ENCODE measurements at regions not wholly inside any gene's neighbourhood (a gene's known extent, or its start where the extent isn't known, plus 50 kb on each side); places are given as distances from the start of the nearest gene placed in this dataset.

DNA sequence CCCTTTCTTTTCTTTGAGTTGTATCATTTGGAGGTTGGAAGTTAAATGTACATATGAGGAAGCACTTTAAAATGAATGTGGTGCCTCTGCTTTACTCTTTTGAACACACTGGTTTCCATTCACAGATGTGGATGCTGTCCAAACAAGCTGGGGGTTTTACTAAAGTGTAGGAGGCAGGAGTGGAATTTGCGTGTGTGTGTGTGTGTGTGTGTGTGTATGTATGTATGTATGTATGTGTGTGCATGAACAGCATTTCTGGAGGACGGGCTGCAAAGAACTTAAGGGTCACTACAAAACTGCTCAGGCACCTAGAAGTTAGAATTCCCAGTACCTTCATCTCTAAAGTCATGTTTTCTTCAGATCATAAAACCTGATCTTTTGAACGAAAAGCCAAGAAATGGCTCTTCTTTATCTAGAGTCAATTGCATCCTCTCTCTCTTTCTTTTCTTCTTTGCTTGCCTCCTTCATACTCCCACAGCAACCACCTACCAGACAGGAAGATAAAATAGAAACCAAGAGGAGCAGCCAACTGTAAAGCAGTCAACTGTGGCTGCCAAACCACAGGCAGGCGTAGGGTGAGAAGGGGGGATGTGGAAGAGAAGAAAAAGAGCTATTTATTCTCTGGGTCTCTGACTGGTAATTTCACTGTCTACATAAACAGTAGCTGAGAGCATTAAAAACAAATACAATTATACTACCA is 177.0 kb upstream of the RASGEF1B start:
- no peak overlapping the region for H3K27ac ChIP-seq (ENCODE audit: low read depth in 1 of 2, low read length in 2 of 2)
- no peaks in the 10 kb centered on the region for H3K36me3 ChIP-seq (ENCODE audit: control insufficient read depth in 1 of 2, insufficient read depth in 2 of 2, low read length in 1 of 2)
- no peak for DNase-seq
- no peaks in the 10 kb centered on the region for H3K27me3 ChIP-seq (ENCODE audit: control insufficient read depth in 1 of 2, insufficient read depth in 2 of 2, low read length in 1 of 2)
- no peak for ATAC-seq (ENCODE audit: low FRiP score)
- 51 to 56% methylated on average over 4 of the region's 4 CpGs for whole genome bisulfite sequencing, 2 donors
- no peak overlapping the region for H3K4me3 ChIP-seq (ENCODE audit: low read length in 2 of 2)
- H3K4me1 ChIP-seq (ENCODE audit: control insufficient read depth in 1 of 2, insufficient read depth in 2 of 2, low read length in 2 of 2) = no peaks in the 10 kb centered on the region
- intact Hi-C loops (cut with DNase I) = no loop called here
- no peaks in the 10 kb centered on the region for H3K9me3 ChIP-seq (ENCODE audit: control insufficient read depth, low read length)

DNA sequence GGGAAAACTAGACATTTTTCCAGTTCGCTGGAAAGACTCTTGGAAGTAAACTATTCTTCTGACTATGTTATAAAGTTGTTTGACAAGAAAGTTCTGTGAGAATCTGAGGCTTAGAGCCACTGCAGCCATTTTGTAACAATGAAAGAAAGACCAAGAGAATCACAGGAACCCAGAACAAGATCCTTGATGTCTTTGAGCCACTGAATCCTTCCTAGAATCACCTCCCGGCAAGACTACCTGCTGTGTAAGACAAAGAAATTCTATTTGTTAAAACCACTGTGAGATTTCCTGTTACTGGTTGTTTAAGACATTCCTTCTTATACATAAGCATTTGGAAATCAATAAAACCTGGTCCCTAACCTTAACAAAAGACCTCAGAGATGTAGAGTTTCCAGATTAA is 175.7 kb upstream of the RASGEF1B start:
- H3K36me3 ChIP-seq (ENCODE audit: control insufficient read depth in 1 of 2, insufficient read depth in 2 of 2, low read length in 1 of 2) = no peaks in the 10 kb centered on the region
- H3K27me3 ChIP-seq (ENCODE audit: control insufficient read depth in 1 of 2, insufficient read depth in 2 of 2, low read length in 1 of 2) = no peaks in the 10 kb centered on the region
- intact Hi-C loops (cut with DNase I) = no loop called here
- H3K9me3 ChIP-seq (ENCODE audit: control insufficient read depth, low read length) = no peaks in the 10 kb centered on the region
- H3K27ac ChIP-seq (ENCODE audit: low read depth in 1 of 2, low read length in 2 of 2) = no peak overlapping the region
- no peaks in the 10 kb centered on the region for H3K4me1 ChIP-seq (ENCODE audit: control insufficient read depth in 1 of 2, insufficient read depth in 2 of 2, low read length in 2 of 2)
- ATAC-seq (ENCODE audit: low FRiP score) (no peak), DNase-seq (no peak)
- 95 to 96% methylated on average over 2 of the region's 2 CpGs for WGBS, 2 donors
- H3K4me3 ChIP-seq (ENCODE audit: low read length in 2 of 2) = no peak overlapping the region

DNA sequence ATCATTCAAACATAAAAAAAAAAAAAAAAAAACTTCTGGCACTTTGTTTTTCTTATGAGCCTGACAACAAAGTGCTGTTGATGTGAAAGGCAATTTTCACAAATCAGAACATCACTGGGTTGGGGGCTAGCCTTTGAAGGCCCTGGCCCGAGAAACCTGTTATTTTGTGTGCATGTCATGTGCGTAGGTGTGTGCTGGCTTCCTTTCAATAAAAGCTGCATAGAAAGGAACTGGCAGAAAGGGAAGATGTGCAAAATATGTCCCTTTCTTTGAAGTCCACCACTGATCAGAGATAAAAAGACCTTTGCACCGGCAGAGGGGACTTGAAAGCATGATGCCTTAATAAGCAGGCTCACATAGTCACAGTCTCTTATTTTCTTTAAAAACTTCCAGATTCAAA is 170.8 kb upstream of the RASGEF1B start:
- Histone ChIP-seq H3K4me1 (ENCODE audit: control insufficient read depth in 1 of 2, insufficient read depth in 2 of 2, low read length in 2 of 2) (no peaks in the 10 kb centered on the region), H3K27ac (ENCODE audit: low read depth in 1 of 2, low read length in 2 of 2) (no peak overlapping the region), H3K36me3 (ENCODE audit: control insufficient read depth in 1 of 2, insufficient read depth in 2 of 2, low read length in 1 of 2) (no peaks in the 10 kb centered on the region), H3K27me3 (ENCODE audit: control insufficient read depth in 1 of 2, insufficient read depth in 2 of 2, low read length in 1 of 2) (no peaks in the 10 kb centered on the region), H3K4me3 (ENCODE audit: low read length in 2 of 2) (no peak overlapping the region), H3K9me3 (ENCODE audit: control insufficient read depth, low read length) (no peaks in the 10 kb centered on the region)
- intact Hi-C loops (cut with DNase I) = no loop called here
- WGBS, 2 donors = 88 to 89% methylated on average over 3 of the region's 3 CpGs
- DNase-seq (no peak), ATAC-seq (ENCODE audit: low FRiP score) (no peak)

DNA sequence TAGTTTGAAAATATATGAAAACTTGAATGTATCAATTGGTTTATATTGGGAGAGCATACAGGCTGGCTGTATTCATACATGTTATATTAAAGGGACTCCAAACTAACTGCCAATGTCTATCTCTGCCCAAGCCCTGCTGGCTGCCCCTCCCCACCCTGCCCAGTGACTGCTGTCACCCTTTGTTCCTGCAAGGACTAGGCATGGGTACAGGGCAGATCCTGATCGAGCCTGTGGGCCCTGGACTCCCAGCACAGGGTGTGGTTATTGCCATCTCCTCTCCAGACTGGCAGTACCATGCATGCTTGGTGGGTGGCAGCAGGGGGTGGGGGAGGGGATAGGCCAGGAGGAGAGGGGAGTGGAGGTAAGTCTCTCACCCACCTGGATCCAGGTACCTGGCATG is 167.5 kb upstream of the RASGEF1B start:
- H3K4me3 ChIP-seq (ENCODE audit: low read length in 2 of 2) = no peak overlapping the region
- 95 to 100% methylated on average over 1 of the region's 1 CpG for WGBS, 2 donors

DNA sequence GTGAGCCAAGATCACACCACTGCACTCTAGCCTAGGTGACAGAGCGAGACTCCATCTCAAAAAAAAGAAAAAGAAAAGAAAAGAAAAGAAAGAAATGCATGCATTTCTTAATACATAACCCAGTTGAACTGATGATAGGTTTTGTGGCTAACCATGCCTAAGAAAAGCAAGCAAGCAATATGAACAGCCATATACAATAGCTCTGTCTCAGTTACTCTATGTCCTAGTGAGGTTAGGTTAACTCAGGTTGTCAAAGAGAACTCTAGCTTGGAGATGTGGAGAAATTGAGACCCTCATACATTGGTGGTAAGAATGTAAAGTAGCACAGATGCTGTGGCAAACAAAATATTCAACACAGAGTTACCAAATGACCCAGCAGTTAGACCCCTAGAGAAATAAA is 167.0 kb upstream of the RASGEF1B start:
- intact Hi-C loops (cut with DNase I) = no loop called here
- 100% methylated on average over 1 of the region's 1 CpG for WGBS, 2 donors

More for the DNA sequence above, 167.5 kb upstream of the RASGEF1B start:
- Histone ChIP-seq H3K27ac (ENCODE audit: low read depth in 1 of 2, low read length in 2 of 2) (no peak overlapping the region), H3K9me3 (ENCODE audit: control insufficient read depth, low read length) (no peaks in the 10 kb centered on the region), H3K4me1 (ENCODE audit: control insufficient read depth in 1 of 2, insufficient read depth in 2 of 2, low read length in 2 of 2) (no peaks in the 10 kb centered on the region), H3K36me3 (ENCODE audit: control insufficient read depth in 1 of 2, insufficient read depth in 2 of 2, low read length in 1 of 2) (no peaks in the 10 kb centered on the region), H3K27me3 (ENCODE audit: control insufficient read depth in 1 of 2, insufficient read depth in 2 of 2, low read length in 1 of 2) (no peaks in the 10 kb centered on the region)
- intact Hi-C loops (cut with DNase I) = no loop called here
- no peak for ATAC-seq (ENCODE audit: low FRiP score)
- DNase-seq = no peak

DNA sequence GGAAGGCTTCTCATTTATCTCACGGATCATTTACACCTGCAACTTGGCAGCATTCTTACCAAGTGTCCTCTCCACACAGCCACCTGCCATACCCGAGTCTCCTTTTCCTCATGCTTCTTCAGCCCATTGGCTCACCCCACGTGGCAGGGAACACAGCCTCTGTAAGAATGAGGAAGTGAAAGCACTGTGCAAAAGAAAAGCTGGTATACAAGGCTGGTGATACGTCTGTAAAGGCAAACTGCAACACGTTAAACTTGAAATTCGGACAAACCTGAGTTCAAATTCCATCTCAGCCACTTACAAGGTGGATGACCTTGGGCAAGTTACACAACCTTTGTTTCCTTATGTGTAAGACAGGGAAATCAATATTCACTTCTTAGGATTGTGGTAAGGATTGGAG is 164.0 kb upstream of the RASGEF1B start:
- no peak overlapping the region for H3K27ac ChIP-seq (ENCODE audit: low read depth in 1 of 2, low read length in 2 of 2)
- peak in 1 of 2 donors; percentile 77 for DNase-seq
- no peak overlapping the region for H3K4me3 ChIP-seq (ENCODE audit: low read length in 2 of 2)
- no peaks in the 10 kb centered on the region for H3K9me3 ChIP-seq (ENCODE audit: control insufficient read depth, low read length)
- H3K4me1 ChIP-seq (ENCODE audit: control insufficient read depth in 1 of 2, insufficient read depth in 2 of 2, low read length in 2 of 2) = peaks cover 0 to 1% of the 10 kb centered on the region in 2 donors
- 55 to 60% methylated on average over 6 of the region's 6 CpGs for WGBS, 2 donors
- intact Hi-C loops (cut with DNase I) = no loop called here
- no peaks in the 10 kb centered on the region for H3K36me3 ChIP-seq (ENCODE audit: control insufficient read depth in 1 of 2, insufficient read depth in 2 of 2, low read length in 1 of 2)
- ATAC-seq (ENCODE audit: low FRiP score) = no peak
- H3K27me3 ChIP-seq (ENCODE audit: control insufficient read depth in 1 of 2, insufficient read depth in 2 of 2, low read length in 1 of 2) = no peaks in the 10 kb centered on the region

More for the DNA sequence above, 167.0 kb upstream of the RASGEF1B start:
- Histone ChIP-seq H3K36me3 (ENCODE audit: control insufficient read depth in 1 of 2, insufficient read depth in 2 of 2, low read length in 1 of 2) (no peaks in the 10 kb centered on the region), H3K27me3 (ENCODE audit: control insufficient read depth in 1 of 2, insufficient read depth in 2 of 2, low read length in 1 of 2) (no peaks in the 10 kb centered on the region), H3K9me3 (ENCODE audit: control insufficient read depth, low read length) (no peaks in the 10 kb centered on the region), H3K4me3 (ENCODE audit: low read length in 2 of 2) (no peak overlapping the region), H3K4me1 (ENCODE audit: control insufficient read depth in 1 of 2, insufficient read depth in 2 of 2, low read length in 2 of 2) (no peaks in the 10 kb centered on the region), H3K27ac (ENCODE audit: low read depth in 1 of 2, low read length in 2 of 2) (no peak overlapping the region)
- DNase-seq (no peak), ATAC-seq (ENCODE audit: low FRiP score) (no peak)

DNA sequence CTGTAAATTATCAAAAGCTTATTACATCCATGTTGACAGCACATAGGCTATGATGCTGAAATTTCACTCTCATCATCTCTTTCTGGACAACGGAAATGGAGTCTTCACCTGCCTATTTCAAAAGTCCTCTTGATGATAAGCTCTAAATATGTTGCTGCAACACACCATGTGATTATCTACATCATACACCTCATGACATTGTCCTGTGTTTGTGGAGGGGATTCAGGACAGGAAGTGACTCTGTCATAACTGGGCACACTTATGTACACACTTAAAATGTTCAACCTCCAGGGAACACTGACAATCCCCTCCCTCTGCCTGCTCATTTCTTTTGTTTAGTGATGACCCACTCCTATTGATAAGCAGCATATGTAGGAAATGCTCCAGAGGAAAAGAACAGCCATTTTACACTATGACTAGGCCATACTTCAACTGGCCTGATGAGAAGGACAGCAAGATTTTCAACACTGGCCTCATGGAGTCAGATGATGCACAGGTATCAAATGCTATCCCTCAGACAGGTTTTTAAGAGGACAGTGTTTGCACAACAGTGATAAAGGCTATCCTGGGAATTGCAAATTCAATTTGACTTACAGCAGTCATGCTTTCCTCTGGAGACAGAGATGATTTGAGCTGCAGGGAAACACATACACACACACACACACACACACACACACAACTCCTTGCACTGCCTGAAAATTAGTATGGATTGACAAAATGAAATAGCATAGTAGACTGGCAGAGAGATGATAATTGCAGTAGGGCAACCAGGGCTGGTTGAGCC is 163.3 kb upstream of the RASGEF1B start:
- no peak for ATAC-seq (ENCODE audit: low FRiP score)
- 88 to 97% methylated on average over 1 of the region's 1 CpG for WGBS, 2 donors
- intact Hi-C loops (cut with DNase I) = no loop called here

DNA sequence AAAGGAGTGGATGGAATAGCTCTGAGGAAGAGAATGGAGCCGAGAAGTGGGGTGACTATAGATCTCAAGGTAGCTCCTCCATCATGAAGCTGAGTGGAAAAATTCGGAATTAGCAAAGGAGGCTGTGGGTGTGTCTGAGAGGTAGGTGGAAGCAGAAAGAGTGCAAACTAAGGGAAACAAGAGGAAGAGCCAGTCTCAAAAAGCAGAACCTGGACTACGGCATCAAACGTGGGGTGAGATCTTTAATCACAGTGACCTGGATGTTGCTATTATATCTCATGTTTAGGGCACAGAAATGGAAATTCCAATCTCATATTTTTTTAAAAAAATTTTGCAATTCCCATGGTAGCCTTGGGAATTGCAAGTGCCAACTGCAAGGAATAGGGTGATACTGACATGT is 162.5 kb upstream of the RASGEF1B start:
- no peaks in the 10 kb centered on the region for H3K9me3 ChIP-seq (ENCODE audit: control insufficient read depth, low read length)
- no peak overlapping the region for H3K4me3 ChIP-seq (ENCODE audit: low read length in 2 of 2)
- H3K27me3 ChIP-seq (ENCODE audit: control insufficient read depth in 1 of 2, insufficient read depth in 2 of 2, low read length in 1 of 2) = no peaks in the 10 kb centered on the region
- ATAC-seq (ENCODE audit: low FRiP score) = no peak
- no peak overlapping the region for H3K27ac ChIP-seq (ENCODE audit: low read depth in 1 of 2, low read length in 2 of 2)
- peaks cover 0 to 1% of the 10 kb centered on the region in 2 donors for H3K4me1 ChIP-seq (ENCODE audit: control insufficient read depth in 1 of 2, insufficient read depth in 2 of 2, low read length in 2 of 2)
- intact Hi-C loops (cut with DNase I) = no loop called here
- WGBS, 2 donors = 90 to 91% methylated on average over 4 of the region's 4 CpGs
- DNase-seq = no peak
- H3K36me3 ChIP-seq (ENCODE audit: control insufficient read depth in 1 of 2, insufficient read depth in 2 of 2, low read length in 1 of 2) = no peaks in the 10 kb centered on the region

More for the DNA sequence above, 163.3 kb upstream of the RASGEF1B start:
- no peaks in the 10 kb centered on the region for H3K9me3 ChIP-seq (ENCODE audit: control insufficient read depth, low read length)
- H3K4me1 ChIP-seq (ENCODE audit: control insufficient read depth in 1 of 2, insufficient read depth in 2 of 2, low read length in 2 of 2) = peaks cover 0 to 1% of the 10 kb centered on the region in 2 donors
- H3K27ac ChIP-seq (ENCODE audit: low read depth in 1 of 2, low read length in 2 of 2) = no peak overlapping the region
- H3K27me3 ChIP-seq (ENCODE audit: control insufficient read depth in 1 of 2, insufficient read depth in 2 of 2, low read length in 1 of 2) = no peaks in the 10 kb centered on the region
- no peaks in the 10 kb centered on the region for H3K36me3 ChIP-seq (ENCODE audit: control insufficient read depth in 1 of 2, insufficient read depth in 2 of 2, low read length in 1 of 2)
- DNase-seq = no peak
- no peak overlapping the region for H3K4me3 ChIP-seq (ENCODE audit: low read length in 2 of 2)

Data from aorta (tissue), 5 donors.